ENCODE measurements at regions not wholly inside any gene's neighbourhood (a gene's known extent, or its start where the extent isn't known, plus 50 kb on each side); places are given as distances from the start of the nearest gene placed in this dataset.
"Not testable (repeated sequence)": the region's sequence is repeated elsewhere in the genome, so short reads cannot be mapped to it uniquely, and the experiment has no call there.

DNA sequence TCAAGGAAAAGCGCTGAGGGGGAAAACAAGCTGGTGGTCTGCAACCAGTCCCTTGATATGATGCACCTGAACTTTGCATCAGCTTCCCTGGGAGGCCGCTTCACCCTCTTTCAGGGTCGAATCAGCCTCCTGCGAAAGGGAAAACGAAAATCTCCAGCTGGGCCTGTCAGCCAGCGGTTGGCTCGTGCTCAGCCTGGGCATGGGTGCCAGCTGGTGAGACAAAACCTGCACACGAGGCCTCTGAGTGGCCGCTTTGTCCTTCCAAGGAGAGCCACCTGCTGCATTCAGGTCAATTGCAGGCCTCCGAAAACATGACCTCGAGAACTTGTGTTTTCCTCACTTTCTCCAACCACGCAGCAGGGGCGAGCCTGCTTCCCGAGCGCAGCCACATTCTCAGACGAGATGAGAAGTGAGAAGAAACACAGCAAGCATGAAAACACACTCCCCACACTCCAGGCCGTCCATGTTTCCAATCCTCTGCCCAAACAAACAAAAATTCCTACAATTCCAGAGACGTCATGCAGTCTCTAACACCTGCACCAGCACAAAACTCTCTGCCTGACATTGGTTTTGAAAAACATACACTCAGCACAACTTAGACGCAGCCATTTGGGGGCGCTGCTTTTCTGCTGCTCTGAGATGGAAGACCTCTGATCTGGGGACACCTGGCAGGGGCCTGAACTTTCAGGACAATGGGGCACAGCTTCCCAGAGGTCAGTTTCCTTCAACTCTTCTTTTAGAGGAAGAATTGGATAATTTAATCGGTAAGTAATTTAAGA, 77.1 kb downstream of the DHCR7 start:
- TF ChIP-seq CTCF (conservative IDR thresholded peaks at IDR 0.05; ENCODE audit: low read length), result no peak
- no peak for DNase-seq (ENCODE audit: low read depth)
- H3K4me3 ChIP-seq (ENCODE audit: low read length), result no peak overlapping the region

DNA sequence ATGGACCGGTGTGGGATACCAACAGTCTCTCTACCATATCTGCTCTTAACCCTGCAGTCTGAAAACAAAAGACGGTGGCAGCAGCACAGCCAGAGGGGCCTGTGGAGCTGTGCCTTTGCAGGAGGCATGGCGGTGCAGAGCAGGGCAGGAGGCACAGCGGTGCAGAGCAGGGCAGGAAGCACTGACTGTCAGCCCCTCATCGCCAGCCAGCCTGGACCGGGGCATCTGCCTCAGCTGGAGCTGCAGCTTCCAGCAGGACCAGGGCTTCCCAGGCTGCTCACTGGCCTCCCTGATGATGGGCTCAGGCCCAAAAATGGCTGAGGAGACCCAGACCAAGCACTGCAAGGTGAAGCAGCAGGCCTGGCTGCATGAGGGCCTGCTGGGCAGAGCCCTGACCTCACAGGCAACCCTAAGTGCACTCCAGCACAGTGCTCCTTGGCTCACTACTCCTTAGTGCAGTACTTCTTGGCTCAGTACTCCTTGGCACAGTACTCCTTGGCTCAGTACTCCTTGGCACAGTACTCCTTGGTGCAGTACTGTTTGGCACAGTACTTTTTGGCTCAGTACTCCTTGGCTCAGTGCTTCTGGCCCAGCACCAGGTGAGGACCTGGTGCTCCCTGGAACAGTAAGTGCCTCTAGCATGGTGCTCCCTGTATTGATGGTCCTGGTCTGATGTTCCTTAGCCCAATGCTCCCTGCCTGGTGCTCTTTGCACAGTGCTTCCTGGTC, 78.0 kb downstream of the DHCR7 start:
- H3K4me3 ChIP-seq (ENCODE audit: low read length), result no peak overlapping the region
- no peak for DNase-seq (ENCODE audit: low read depth)
- no peak for TF ChIP-seq CTCF (conservative IDR thresholded peaks at IDR 0.05; ENCODE audit: low read length)

GRCh38 chr11:71369411-71369810, 78.8 kb downstream of the DHCR7 start:
- DNase-seq (ENCODE audit: low read depth), result no peak
- no peak for TF ChIP-seq CTCF (conservative IDR thresholded peaks at IDR 0.05; ENCODE audit: low read length)

DNA sequence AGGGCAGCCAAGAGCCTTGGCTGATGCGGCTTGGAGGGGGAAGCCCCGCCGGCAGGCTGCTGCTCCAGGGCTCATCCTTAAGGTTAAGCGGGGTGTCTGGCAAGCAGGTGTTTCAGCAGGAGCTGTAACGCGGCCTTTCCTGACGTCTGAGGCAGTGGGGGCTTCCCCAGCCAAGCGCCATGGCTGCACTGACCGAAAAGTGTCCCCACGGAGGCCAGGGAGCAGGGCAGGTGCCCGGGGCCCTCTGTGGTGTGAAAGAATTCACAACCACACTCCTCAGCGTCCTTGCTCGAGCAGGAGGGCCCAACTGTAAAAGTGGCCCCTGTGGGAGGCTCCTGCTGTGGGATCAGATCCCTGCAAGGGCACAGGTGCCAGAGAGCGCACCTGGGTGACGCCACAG, 79.2 kb downstream of the DHCR7 start:
- DNase-seq (ENCODE audit: low read depth), result no peak
- no peak overlapping the region for H3K4me3 ChIP-seq (ENCODE audit: low read length)
- no peak for TF ChIP-seq CTCF (conservative IDR thresholded peaks at IDR 0.05; ENCODE audit: low read length)

More at GRCh38 chr11:71369411-71369810, 78.8 kb downstream of the DHCR7 start:
- no peak overlapping the region for H3K4me3 ChIP-seq (ENCODE audit: low read length)

- TF ChIP-seq CTCF (conservative IDR thresholded peaks at IDR 0.05; ENCODE audit: low read length), result no peak
- H3K4me3 ChIP-seq (ENCODE audit: low read length), result no peak overlapping the region
- no peak for DNase-seq (ENCODE audit: low read depth)
Observed at GRCh38 chr11:71367756-71368155, 80.4 kb downstream of the DHCR7 start.

GRCh38 chr11:71367276-71367675, 80.9 kb downstream of the DHCR7 start:
- not testable (repeated sequence) for DNase-seq (ENCODE audit: low read depth); H3K4me3 ChIP-seq (ENCODE audit: low read length)

DNA sequence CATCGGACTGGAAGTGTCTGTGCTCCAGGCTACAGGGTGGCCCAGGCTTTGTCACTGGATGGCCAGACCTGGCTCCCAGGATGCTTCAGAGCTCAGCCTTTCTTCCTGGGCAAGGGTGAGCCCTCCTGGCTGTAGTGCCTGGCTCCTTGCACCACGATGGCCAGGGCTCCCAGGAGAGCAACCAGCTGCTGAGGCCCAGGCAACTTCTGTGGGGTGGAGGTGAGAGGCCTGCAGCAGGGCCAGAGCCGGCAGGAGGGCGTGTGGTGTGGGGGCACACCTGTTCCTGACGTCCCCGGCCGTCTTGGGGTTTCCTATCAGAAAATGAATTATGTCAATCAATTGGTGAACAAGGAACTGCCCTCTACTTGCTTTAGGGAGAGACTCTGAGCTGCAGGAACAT, 82.1 kb downstream of the DHCR7 start:
- no peak overlapping the region for H3K4me3 ChIP-seq (ENCODE audit: low read length)
- no peak for TF ChIP-seq CTCF (conservative IDR thresholded peaks at IDR 0.05; ENCODE audit: low read length)
- no peak for DNase-seq (ENCODE audit: low read depth)

Measured in AG10803 (cell line).